Stimulated activated CD4-positive, alpha-beta T cell treated with anti-CD3 and anti-CD28 coated beads, Interleukin-4, amount 100 ng/mL, for 24 hours (primary cell): ENCODE measurements at regions not wholly inside any gene's neighbourhood (a gene's known extent, or its start where the extent isn't known, plus 50 kb on each side); places are given as distances from the start of the nearest gene placed in this dataset.

ENCODE experiments used
- DNase-seq: peaks from one replicate; pipeline ENCODE4 v3.0.0-alpha.2; 2020

DNA sequence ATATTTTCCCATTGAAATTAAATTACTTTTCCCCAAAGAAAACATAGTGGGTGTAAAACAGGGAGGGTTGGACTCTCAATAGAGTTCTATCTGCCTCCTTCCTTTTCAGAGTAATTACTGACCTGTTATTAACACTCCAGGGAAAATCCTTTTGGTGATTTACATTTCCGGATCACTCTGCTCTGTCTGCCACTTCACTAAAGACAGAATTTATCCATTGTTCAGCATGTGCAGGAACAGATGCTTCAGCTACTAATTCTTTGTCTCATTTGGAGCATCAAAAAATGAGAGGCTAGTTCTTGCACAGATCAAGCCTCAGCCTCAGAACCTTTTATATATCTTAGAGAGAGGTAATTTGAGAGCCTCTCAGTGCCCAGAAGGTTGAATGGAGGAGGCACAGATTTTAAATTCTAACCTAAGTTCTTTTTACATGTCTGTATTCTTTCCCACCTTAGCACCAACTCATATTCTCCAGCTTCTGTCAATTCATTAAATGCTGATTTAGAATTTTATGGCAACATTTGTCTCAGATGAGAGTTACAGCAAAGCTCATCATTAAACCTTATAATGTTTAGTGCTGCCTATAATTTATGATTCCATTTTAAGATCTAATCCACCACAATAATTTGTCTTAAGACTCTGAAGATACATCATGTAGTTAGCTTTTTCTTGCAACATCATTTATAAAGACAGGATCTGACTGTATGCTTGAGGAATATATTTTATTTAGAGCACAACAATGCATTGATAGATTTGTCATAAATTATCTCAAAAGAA is 1494.4 kb downstream of the STIM2 start:
- DNase-seq, result no peak

DNA sequence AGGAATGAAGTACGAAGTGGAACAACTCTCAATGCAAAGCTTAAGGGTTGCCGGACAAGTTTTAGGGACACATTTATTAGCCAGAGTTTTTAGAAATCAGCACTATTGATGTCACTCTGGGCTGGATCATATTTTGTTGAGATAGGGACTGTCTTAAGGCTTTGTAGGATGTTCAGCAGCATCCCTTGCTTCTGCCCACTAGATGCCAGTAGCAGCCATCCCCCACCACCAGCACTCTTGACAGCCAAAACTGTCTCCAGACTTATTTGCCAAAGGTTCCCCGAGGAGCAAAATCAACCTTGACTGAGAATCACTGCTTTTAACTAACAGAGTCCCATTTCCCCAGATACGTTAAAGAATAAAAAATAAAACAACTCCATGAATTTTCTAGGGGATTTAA is 1497.3 kb downstream of the STIM2 start:
- DNase-seq, result no peak

GRCh38 chr4:28358606-28359005 is 1498.0 kb downstream of the STIM2 start:
- DNase-seq, result no peak

DNA sequence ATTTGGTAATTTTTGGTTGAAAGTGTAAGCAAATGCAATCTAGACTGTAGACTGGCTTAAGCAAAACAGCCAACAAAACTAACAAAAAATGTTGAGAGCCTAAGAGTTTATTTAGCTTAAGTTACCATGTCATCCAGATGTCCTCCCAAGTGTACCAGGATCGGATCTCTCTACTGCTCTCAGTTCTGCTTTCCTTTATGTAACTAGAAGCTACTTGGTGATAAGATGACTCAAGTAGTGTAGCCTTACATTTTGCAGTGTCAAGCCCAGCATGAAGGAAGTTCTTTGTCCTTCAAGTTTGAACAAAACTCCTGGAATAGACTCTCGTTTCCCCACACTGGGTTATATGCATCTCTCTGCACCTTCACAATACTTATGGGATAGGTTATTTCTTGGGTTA is 1500.0 kb downstream of the STIM2 start:
- DNase-seq, result no peak

- no peak for DNase-seq
Observed at GRCh38 chr4:28362169-28362568, 1501.5 kb downstream of the STIM2 start.

GRCh38 chr4:28369499-28369898 is 1508.9 kb downstream of the STIM2 start:
- no peak for DNase-seq

DNA sequence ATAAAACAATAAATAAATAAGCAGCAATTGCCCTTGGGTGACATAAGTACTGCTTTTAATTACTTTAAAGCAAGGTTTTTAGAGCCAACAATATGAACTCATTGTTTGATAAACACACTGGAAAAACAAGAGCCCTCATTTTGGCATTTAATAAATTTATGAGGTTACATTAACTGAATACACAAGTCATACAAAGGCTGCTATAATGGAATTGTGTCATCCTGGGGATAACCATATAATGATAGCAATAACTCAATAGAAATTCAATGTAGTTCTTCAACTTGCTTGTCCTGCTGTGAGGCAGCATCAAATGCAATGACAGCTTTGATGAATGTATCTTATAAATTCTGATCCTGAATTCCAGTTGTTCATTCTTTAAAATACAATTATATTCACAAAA is 1512.5 kb downstream of the STIM2 start:
- no peak for DNase-seq

DNA sequence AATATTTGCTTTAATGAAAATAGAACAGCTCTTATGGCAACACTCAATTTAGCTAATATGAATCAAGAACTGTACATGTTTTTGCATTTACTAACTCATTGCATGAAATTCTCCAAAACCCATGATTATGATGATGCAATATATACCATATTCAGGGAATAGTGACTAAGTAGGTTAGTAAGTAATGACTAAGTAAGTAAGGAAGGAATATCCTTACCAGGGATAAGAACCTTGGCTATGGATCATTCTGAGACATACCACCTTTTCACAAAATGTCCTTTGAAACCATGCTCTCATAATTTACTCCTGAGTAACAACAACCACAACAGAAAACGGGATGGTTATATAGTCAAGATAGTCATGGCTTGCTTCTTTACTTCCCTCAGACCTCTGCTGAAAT is 1513.0 kb downstream of the STIM2 start:
- no peak for DNase-seq

GRCh38 chr4:28378109-28378830 is 1517.6 kb downstream of the STIM2 start:
- DNase-seq, result no peak

GRCh38 chr4:28385801-28386200 is 1525.2 kb downstream of the STIM2 start:
- no peak for DNase-seq

- DNase-seq, result no peak
Observed at GRCh38 chr4:28386776-28387175, 1526.1 kb downstream of the STIM2 start.

- DNase-seq, result no peak
Observed at GRCh38 chr4:28388471-28388870, 1527.8 kb downstream of the STIM2 start.

DNA sequence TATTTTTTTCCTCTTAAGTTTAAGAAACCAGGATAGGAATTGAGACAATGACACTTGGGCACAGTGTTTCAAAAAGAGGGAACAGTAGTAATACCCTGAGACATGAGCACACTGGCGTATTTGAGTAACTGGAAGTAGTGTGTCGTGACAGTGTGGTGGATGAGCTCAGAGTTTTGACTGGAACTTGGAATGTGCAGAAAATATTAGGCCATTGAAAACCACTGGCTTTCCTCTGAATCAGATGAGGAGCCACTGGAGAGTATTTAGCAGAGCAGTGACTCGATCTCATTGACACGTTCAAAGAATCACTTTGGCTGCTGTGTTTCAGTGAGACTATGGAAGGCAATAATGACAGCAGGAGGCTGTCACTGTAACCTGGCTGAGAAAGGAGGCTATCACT is 1531.2 kb downstream of the STIM2 start:
- no peak for DNase-seq

DNA sequence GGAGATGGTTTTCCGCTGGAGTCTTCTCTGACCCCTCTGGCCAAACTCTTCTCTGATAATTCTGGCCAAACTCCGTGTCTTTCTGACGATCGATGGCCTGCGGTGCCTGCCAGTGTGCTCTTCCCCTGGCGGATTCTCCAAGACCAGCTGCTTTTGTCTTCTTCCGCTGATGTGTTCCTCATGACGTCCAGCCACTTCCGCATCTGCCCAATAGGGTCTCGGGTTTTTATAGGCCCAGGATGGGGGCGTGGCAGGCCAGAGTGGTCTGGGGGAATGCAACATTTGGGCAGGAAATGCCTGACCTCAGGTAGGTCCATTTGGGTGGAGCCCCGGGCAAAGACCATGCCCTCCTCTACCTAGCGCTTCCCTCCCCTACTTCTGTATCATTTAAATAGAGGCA is 1542.1 kb downstream of the STIM2 start:
- no peak for DNase-seq

- DNase-seq, result no peak
Observed at GRCh38 chr4:28421221-28421620, 1560.6 kb downstream of the STIM2 start.

- no peak for DNase-seq
Observed at GRCh38 chr4:28426251-28426650, 1565.6 kb downstream of the STIM2 start.

DNA sequence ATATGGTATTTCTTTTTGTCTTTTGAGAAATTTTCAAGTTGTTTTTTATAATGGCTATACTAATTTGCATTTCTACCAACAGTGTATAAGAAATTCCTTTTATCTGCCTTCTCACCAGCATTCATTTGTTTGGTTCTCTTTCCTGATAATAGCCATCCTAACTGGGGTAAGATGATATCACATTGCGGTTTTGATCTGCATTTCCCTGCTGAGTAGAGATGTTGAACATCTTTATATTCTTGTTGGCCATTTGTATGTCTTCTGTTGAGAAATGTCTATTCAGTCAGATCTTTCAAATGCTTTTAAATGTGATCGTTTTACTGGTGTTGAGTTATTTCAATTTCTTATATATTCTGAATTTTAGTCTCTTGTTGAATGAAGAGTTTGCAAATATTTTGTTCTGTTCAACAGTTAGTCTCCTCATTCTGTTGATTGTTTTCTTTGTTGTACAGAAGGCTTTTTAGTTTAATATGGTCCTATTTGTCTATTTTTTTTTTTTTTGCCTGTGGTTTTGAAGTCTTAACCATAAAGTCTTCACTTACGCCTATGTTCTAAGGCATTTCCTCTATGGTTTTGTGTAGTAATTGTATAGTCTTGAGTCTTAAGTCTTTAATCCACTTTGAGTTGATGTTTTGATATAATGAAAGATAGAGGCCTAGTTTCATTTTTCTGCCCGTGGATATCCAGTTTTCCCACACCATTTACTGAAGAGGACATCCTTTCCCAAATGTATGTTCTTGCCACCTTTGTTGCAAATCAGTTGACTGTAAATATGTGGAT is 1566.9 kb downstream of the STIM2 start:
- no peak for DNase-seq

DNA sequence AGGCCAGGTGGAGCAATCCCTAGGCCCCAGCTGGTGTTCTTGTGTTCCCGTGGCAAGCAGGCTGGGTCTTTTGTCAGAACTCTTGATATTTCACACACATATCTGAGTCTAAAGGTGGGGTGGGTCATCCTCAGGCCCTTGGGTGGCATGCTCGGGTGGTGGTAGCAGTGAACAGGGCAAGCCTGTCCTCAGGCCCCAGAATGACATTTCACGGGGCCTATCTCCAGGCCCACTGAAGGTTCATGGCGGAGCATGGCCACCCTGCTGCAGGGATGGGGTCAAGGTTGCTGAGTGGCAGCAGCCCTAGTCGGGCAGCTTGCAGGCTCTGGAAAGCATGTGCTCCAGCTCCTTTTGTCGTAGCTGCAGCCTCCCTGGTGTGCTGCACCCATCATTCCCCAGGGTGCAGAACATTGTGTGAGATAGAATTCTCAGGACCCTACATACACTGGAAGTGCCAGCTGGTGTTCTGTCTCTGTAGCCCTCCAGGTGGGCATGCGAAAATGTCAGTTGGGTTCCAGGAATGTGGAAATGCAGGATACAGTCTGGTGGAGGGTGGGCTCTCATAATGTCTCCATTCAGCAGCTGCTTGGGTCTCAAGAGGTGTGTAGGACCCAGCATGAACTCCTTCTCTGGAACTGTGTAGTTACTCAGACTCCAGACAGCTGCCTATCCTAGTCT is 1571.8 kb downstream of the STIM2 start:
- no peak for DNase-seq

- no peak for DNase-seq
Observed at GRCh38 chr4:28435314-28435713, 1574.7 kb downstream of the STIM2 start.

- no peak for DNase-seq
Observed at GRCh38 chr4:28436191-28437080, 1575.8 kb downstream of the STIM2 start.

DNA sequence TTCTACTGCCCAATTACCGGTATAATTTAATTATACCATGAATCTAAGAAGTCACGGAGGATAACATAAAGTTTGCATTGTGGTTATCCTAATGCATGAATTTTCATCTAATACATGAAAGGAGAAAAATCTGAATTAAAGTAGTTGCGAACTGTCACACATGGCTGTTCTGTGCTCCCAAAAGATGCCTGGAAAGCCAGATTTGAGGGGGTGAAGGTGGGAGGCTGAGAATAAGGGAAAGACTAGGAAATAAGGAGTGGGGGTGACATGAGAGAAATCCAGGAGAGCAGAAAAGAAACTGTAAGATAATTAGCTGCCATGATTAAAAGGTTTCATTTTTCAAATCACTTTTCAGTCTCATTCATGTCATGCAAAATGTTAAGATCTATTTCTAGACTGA is 1582.7 kb downstream of the STIM2 start:
- no peak for DNase-seq

- DNase-seq, result no peak
Observed at GRCh38 chr4:28443801-28444412, 1583.3 kb downstream of the STIM2 start.
